Nephron (organoid): ENCODE measurements at regions not wholly inside any gene's neighbourhood (a gene's known extent, or its start where the extent isn't known, plus 50 kb on each side); places are given as distances from the start of the nearest gene placed in this dataset.

Experiments used
- H3K27ac Mint-ChIP-seq, 3 experiments: 2 replicates each; pipeline ENCODE4 v1.8.0; 2020; ENCODE audit warnings: mixed read lengths in 3 of 3, mild to moderate bottlenecking in 2 of 3, moderate library complexity in 1 of 3
- H3K27me3 Mint-ChIP-seq: 2 replicates; pipeline ENCODE4 v1.8.0; 2021; ENCODE audit warnings: low read depth, mild to moderate bottlenecking, moderate library complexity, mixed read lengths
- H3K36me3 Mint-ChIP-seq: 2 replicates; pipeline ENCODE4 v1.8.0; 2020; ENCODE audit warnings: low read depth, mixed read lengths
- H3K4me1 Mint-ChIP-seq: 2 replicates; pipeline ENCODE4 v1.8.0; 2020; ENCODE audit warnings: mixed read lengths
- H3K4me3 Mint-ChIP-seq, 3 experiments: 2 replicates each; pipeline ENCODE4 v1.8.0; 2020; ENCODE audit warnings: mild to moderate bottlenecking in 3 of 3, mixed read lengths in 3 of 3, moderate library complexity in 2 of 3
- H3K9me3 Mint-ChIP-seq: 2 replicates; pipeline ENCODE4 v1.8.0; 2020; ENCODE audit warnings: mixed read lengths
- CTCF ChIP-seq, 3 experiments: fragments of 200-600 bp; sonication (generic); IDR thresholded peaks; one replicate each; pipeline ENCODE4 v1.5.0; 2021; ENCODE audit warnings: antibody characterized with exemption in 3 of 3; ENCODE audit not compliant: unreplicated experiment in 3 of 3

GRCh38 chr5:91229031-91229727 is 153.9 kb downstream of the ARRDC3 start:
- no peak overlapping the region for H3K4me3 Mint-ChIP-seq
- H3K9me3 Mint-ChIP-seq = peaks cover 4% of the 10 kb centered on the region

GRCh38 chr5:91228188-91228587 is 154.9 kb downstream of the ARRDC3 start:
- H3K4me3 Mint-ChIP-seq = no peak overlapping the region
- no peaks in the 10 kb centered on the region for H3K27me3 Mint-ChIP-seq
- no peak for TF ChIP-seq CTCF (IDR thresholded peaks at IDR 0.05; ENCODE audit: unreplicated experiment in 3 of 3)
- no peaks in the 10 kb centered on the region for H3K36me3 Mint-ChIP-seq
- H3K4me1 Mint-ChIP-seq = peaks cover 6% of the 10 kb centered on the region
- H3K27ac Mint-ChIP-seq = no peak overlapping the region
- H3K9me3 Mint-ChIP-seq = peaks cover 4% of the 10 kb centered on the region

More at GRCh38 chr5:91229031-91229727, 153.9 kb downstream of the ARRDC3 start:
- Mint-ChIP-seq H3K4me1 (peaks cover 6% of the 10 kb centered on the region), H3K27me3 (no peaks in the 10 kb centered on the region), H3K36me3 (no peaks in the 10 kb centered on the region), H3K27ac (no peak overlapping the region)
- TF ChIP-seq CTCF (IDR thresholded peaks at IDR 0.05; ENCODE audit: unreplicated experiment in 3 of 3) = no peak

- Mint-ChIP-seq H3K27ac (no peak overlapping the region), H3K4me1 (peaks cover 6% of the 10 kb centered on the region), H3K4me3 (no peak overlapping the region), H3K36me3 (no peaks in the 10 kb centered on the region), H3K27me3 (no peaks in the 10 kb centered on the region), H3K9me3 (peaks cover 4% of the 10 kb centered on the region)
- TF ChIP-seq CTCF (IDR thresholded peaks at IDR 0.05; ENCODE audit: unreplicated experiment in 3 of 3) = peak; percentile 31 to 47 (median 37)
These were observed 157.1 kb downstream of the ARRDC3 start for GRCh38 chr5:91225848-91226686.

- Mint-ChIP-seq H3K27ac (no peak overlapping the region), H3K9me3 (no peaks in the 10 kb centered on the region), H3K4me1 (peaks cover 6% of the 10 kb centered on the region), H3K27me3 (no peaks in the 10 kb centered on the region), H3K36me3 (no peaks in the 10 kb centered on the region), H3K4me3 (no peak overlapping the region)
- TF ChIP-seq CTCF (IDR thresholded peaks at IDR 0.05; ENCODE audit: unreplicated experiment in 3 of 3) = no peak
These were observed 158.1 kb downstream of the ARRDC3 start for GRCh38 chr5:91224969-91225368.

GRCh38 chr5:91224456-91224855 is 158.7 kb downstream of the ARRDC3 start:
- Mint-ChIP-seq H3K36me3 (no peaks in the 10 kb centered on the region), H3K4me3 (no peak overlapping the region), H3K27me3 (no peaks in the 10 kb centered on the region), H3K27ac (no peak overlapping the region), H3K4me1 (peaks cover 11% of the 10 kb centered on the region), H3K9me3 (no peaks in the 10 kb centered on the region)
- no peak for TF ChIP-seq CTCF (IDR thresholded peaks at IDR 0.05; ENCODE audit: unreplicated experiment in 3 of 3)
